GM23338 (cell line): ENCODE measurements at regions not wholly inside any gene's neighbourhood (a gene's known extent, or its start where the extent isn't known, plus 50 kb on each side); places are given as distances from the start of the nearest gene placed in this dataset.

Experiments
- ATAC-seq: fragments of 200-7000 bp; cut with Tn5 transposase; 3 replicates; pipeline ENCODE4 v1.9.1; 2020
- DNase-seq: peaks from one replicate; pipeline ENCODE4 v3.0.0-alpha.2; 2015; ENCODE audit warnings: low spot score
- H2AFZ ChIP-seq: fragments of 200-600 bp; sonication (generic); 2 replicates; pipeline ENCODE4 v1.8.0; 2016; ENCODE audit warnings: antibody characterized with exemption, mild to moderate bottlenecking, moderate library complexity
- H3F3A ChIP-seq: fragments of 200-600 bp; sonication (generic); replicated peaks from 2 replicates; pipeline ENCODE4 v1.8.0; 2017; ENCODE audit warnings: antibody characterized with exemption, mixed run types, low read depth
- H3K27ac ChIP-seq: fragments of 200-600 bp; sonication (generic); 2 replicates; pipeline ENCODE4 v1.6.1; 2016; ENCODE audit warnings: low read depth
- H3K27me3 ChIP-seq: fragments of 200-600 bp; sonication (generic); 2 replicates; pipeline ENCODE4 v1.8.0; 2016; ENCODE audit warnings: mild to moderate bottlenecking, mixed run types, moderate library complexity; ENCODE audit not compliant: insufficient read depth
- H3K36me3 ChIP-seq: fragments of 200-600 bp; sonication (generic); 2 replicates; pipeline ENCODE4 v1.8.0; 2016; ENCODE audit warnings: mild to moderate bottlenecking; ENCODE audit not compliant: insufficient read depth
- H3K4me1 ChIP-seq: fragments of 200-600 bp; sonication (generic); 2 replicates; pipeline ENCODE4 v1.8.0; 2016; ENCODE audit warnings: mild to moderate bottlenecking, moderate library complexity; ENCODE audit not compliant: insufficient read depth
- H3K4me2 ChIP-seq: fragments of 200-600 bp; sonication (generic); 2 replicates; pipeline ENCODE4 v1.7.1; 2017; ENCODE audit warnings: mixed run types
- H3K4me3 ChIP-seq: fragments of 200-600 bp; sonication (generic); 2 replicates; pipeline ENCODE4 v1.6.1; 2016; ENCODE audit warnings: mixed run types
- H3K79me2 ChIP-seq: fragments of 200-600 bp; sonication (generic); replicated peaks from 2 replicates; pipeline ENCODE4 v1.8.0; 2017; ENCODE audit warnings: mild to moderate bottlenecking; ENCODE audit not compliant: insufficient read depth
- H3K9me2 ChIP-seq: fragments of 200-600 bp; sonication (generic); 2 replicates; pipeline ENCODE4 v1.8.0; 2017; ENCODE audit not compliant: insufficient read depth
- H4K20me1 ChIP-seq: fragments of 200-600 bp; sonication (generic); replicated peaks from 2 replicates; pipeline ENCODE4 v1.8.0; 2017; ENCODE audit warnings: mild to moderate bottlenecking; ENCODE audit not compliant: insufficient read depth
- H3K27ac Mint-ChIP-seq: 2 replicates; pipeline ENCODE4 v1.8.0; 2020; ENCODE audit warnings: inconsistent platforms, mild to moderate bottlenecking, moderate library complexity, mixed read lengths
- H3K27me3 Mint-ChIP-seq: 3 replicates; pipeline ENCODE4 v1.8.0; 2022; ENCODE audit warnings: low read depth, mild to moderate bottlenecking, moderate library complexity, mixed read lengths, inconsistent platforms; ENCODE audit not compliant: insufficient read depth, poor library complexity
- H3K36me3 Mint-ChIP-seq: 3 replicates; pipeline ENCODE4 v1.8.0; 2021; ENCODE audit warnings: low read depth, mild to moderate bottlenecking, inconsistent platforms, moderate library complexity, mixed read lengths
- H3K4me1 Mint-ChIP-seq: 3 replicates; pipeline ENCODE4 v1.8.0; 2020; ENCODE audit warnings: mild to moderate bottlenecking, inconsistent platforms, mixed read lengths
- H3K4me3 Mint-ChIP-seq: 3 replicates; pipeline ENCODE4 v1.8.0; 2021; ENCODE audit warnings: moderate library complexity, mild to moderate bottlenecking, inconsistent platforms, mixed read lengths
- H3K9me3 Mint-ChIP-seq: 3 replicates; pipeline ENCODE4 v1.8.0; 2020; ENCODE audit warnings: moderate library complexity, mild to moderate bottlenecking, inconsistent platforms, mixed read lengths
- CREB1 ChIP-seq: fragments of 250-450 bp; sonication (Bioruptor Pico); IDR thresholded peaks from 2 replicates; pipeline ENCODE4 v1.5.0; 2020; ENCODE audit warnings: low read depth, mild to moderate bottlenecking, moderate library complexity
- EZH2 ChIP-seq: fragments of 200-600 bp; sonication (generic); IDR thresholded peaks from one replicate; pipeline ENCODE4 v1.8.0; 2017; ENCODE audit warnings: antibody characterized with exemption, mild to moderate bottlenecking, low read depth; ENCODE audit not compliant: unreplicated experiment
- EZH2phosphoT487 ChIP-seq: fragments of 200-600 bp; sonication (generic); IDR thresholded peaks from one replicate; pipeline ENCODE4 v1.8.1; 2018; ENCODE audit warnings: antibody characterized with exemption; ENCODE audit not compliant: unreplicated experiment
- JUNB ChIP-seq: IDR thresholded peaks from one replicate; pipeline ENCODE4 v1.6.1; 2016; ENCODE audit warnings: antibody characterized with exemption; ENCODE audit not compliant: unreplicated experiment
- NANOG ChIP-seq: IDR thresholded peaks from 2 replicates; pipeline ENCODE4 v1.6.1; 2016; ENCODE audit warnings: antibody characterized with exemption, borderline replicate concordance
- POLR2AphosphoS5 ChIP-seq: IDR thresholded peaks from 2 replicates; pipeline ENCODE4 v1.6.1; 2016; ENCODE audit warnings: antibody characterized with exemption, low read depth
- STAT1 ChIP-seq: IDR thresholded peaks from one replicate; pipeline ENCODE4 v1.6.1; 2016; ENCODE audit warnings: antibody characterized with exemption; ENCODE audit not compliant: unreplicated experiment
- ZNF114 ChIP-seq: fragments of 250-450 bp; sonication (Bioruptor Pico); IDR thresholded peaks from 2 replicates; pipeline ENCODE4 v1.5.0; 2020; ENCODE audit warnings: mild to moderate bottlenecking, moderate library complexity
- ZNF331 ChIP-seq: fragments of 250-450 bp; sonication (Bioruptor Pico); IDR thresholded peaks from 2 replicates; pipeline ENCODE4 v1.5.0; 2020; ENCODE audit warnings: low read depth, mild to moderate bottlenecking, moderate library complexity
- TF ChIP-seq, protein P1 (sequence below), 2 experiments: fragments of 200-600 bp in 1 of 2; sonication (generic) in 1 of 2; conservative IDR thresholded peaks; 2 replicates each; pipeline versions ENCODE4 v1.5.1 to v1.6.1; 2016 to 2017; ENCODE audit warnings: antibody characterized with exemption in 2 of 2, low read depth in 2 of 2, mild to moderate bottlenecking in 2 of 2, moderate library complexity in 1 of 2
- TF ChIP-seq, protein P2 (sequence below): fragments of 250-450 bp; sonication (Bioruptor Pico); IDR thresholded peaks from 2 replicates; pipeline ENCODE4 v1.5.0; 2020; ENCODE audit warnings: mild to moderate bottlenecking, moderate library complexity
- TF ChIP-seq, protein P3 (sequence below): IDR thresholded peaks from 2 replicates; pipeline ENCODE4 v1.6.1; 2016; ENCODE audit warnings: antibody characterized with exemption
- TF ChIP-seq, protein P4 (sequence below): IDR thresholded peaks from one replicate; pipeline ENCODE4 v1.6.1; 2018; ENCODE audit warnings: antibody characterized with exemption; ENCODE audit not compliant: unreplicated experiment

DNA sequence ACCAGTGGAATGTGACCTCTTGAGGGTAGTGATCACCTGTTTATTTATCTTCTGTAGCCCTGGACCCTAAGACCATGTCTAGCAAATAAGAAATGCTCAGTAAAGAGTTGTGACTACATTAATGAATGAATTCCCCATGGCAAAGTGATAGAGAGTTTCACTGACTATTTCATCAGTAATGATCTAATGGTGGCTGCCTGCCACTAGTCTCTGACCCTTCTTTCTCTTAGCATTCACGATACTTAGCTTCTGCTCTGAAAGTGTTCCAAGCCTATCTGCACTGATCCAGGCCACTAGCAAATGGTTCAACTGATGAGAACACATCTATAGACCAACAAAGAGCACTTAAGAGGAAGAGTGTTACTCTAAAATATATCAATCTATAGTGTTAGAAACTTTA, 50.0 kb upstream of the RASGEF1B start:
- H3K4me1 ChIP-seq = peaks cover 18% of the 10 kb centered on the region
- no peaks in the 10 kb centered on the region for H3K79me2 ChIP-seq
- Mint-ChIP-seq H3K27me3 (no peaks in the 10 kb centered on the region), H3K9me3 (peaks cover 5% of the 10 kb centered on the region; the same call in 1 of the 3 replicates), H3K4me1 (peaks cover 17% of the 10 kb centered on the region), H3K27ac (no peak overlapping the region), H3K36me3 (no peaks in the 10 kb centered on the region), H3K4me3 (no peak overlapping the region)
- no peaks in the 10 kb centered on the region for H3F3A ChIP-seq
- H3K9me2 ChIP-seq = 0 out of 2 replicates have a peak, but pooled peaks cover 5% of the 10 kb centered on the region
- no peaks in the 10 kb centered on the region for H4K20me1 ChIP-seq
- no peaks in the 10 kb centered on the region for H3K27me3 ChIP-seq
- no peak overlapping the region for H3K27ac ChIP-seq
- DNase-seq = no peak
- H3K4me3 ChIP-seq = no peak overlapping the region
- no peak for TF ChIP-seq CREB1 (CRISPR knock-in tag)
- no peak for TF ChIP-seq STAT1
- TF ChIP-seq, protein P1, sequence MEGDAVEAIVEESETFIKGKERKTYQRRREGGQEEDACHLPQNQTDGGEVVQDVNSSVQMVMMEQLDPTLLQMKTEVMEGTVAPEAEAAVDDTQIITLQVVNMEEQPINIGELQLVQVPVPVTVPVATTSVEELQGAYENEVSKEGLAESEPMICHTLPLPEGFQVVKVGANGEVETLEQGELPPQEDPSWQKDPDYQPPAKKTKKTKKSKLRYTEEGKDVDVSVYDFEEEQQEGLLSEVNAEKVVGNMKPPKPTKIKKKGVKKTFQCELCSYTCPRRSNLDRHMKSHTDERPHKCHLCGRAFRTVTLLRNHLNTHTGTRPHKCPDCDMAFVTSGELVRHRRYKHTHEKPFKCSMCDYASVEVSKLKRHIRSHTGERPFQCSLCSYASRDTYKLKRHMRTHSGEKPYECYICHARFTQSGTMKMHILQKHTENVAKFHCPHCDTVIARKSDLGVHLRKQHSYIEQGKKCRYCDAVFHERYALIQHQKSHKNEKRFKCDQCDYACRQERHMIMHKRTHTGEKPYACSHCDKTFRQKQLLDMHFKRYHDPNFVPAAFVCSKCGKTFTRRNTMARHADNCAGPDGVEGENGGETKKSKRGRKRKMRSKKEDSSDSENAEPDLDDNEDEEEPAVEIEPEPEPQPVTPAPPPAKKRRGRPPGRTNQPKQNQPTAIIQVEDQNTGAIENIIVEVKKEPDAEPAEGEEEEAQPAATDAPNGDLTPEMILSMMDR (conservative IDR thresholded peaks at IDR 0.05; ENCODE audit: low read depth in 2 of 2) = no peak
- TF ChIP-seq EZH2 = no peak
- no peak for TF ChIP-seq ZNF331 (CRISPR knock-in tag)
- TF ChIP-seq, protein P2, sequence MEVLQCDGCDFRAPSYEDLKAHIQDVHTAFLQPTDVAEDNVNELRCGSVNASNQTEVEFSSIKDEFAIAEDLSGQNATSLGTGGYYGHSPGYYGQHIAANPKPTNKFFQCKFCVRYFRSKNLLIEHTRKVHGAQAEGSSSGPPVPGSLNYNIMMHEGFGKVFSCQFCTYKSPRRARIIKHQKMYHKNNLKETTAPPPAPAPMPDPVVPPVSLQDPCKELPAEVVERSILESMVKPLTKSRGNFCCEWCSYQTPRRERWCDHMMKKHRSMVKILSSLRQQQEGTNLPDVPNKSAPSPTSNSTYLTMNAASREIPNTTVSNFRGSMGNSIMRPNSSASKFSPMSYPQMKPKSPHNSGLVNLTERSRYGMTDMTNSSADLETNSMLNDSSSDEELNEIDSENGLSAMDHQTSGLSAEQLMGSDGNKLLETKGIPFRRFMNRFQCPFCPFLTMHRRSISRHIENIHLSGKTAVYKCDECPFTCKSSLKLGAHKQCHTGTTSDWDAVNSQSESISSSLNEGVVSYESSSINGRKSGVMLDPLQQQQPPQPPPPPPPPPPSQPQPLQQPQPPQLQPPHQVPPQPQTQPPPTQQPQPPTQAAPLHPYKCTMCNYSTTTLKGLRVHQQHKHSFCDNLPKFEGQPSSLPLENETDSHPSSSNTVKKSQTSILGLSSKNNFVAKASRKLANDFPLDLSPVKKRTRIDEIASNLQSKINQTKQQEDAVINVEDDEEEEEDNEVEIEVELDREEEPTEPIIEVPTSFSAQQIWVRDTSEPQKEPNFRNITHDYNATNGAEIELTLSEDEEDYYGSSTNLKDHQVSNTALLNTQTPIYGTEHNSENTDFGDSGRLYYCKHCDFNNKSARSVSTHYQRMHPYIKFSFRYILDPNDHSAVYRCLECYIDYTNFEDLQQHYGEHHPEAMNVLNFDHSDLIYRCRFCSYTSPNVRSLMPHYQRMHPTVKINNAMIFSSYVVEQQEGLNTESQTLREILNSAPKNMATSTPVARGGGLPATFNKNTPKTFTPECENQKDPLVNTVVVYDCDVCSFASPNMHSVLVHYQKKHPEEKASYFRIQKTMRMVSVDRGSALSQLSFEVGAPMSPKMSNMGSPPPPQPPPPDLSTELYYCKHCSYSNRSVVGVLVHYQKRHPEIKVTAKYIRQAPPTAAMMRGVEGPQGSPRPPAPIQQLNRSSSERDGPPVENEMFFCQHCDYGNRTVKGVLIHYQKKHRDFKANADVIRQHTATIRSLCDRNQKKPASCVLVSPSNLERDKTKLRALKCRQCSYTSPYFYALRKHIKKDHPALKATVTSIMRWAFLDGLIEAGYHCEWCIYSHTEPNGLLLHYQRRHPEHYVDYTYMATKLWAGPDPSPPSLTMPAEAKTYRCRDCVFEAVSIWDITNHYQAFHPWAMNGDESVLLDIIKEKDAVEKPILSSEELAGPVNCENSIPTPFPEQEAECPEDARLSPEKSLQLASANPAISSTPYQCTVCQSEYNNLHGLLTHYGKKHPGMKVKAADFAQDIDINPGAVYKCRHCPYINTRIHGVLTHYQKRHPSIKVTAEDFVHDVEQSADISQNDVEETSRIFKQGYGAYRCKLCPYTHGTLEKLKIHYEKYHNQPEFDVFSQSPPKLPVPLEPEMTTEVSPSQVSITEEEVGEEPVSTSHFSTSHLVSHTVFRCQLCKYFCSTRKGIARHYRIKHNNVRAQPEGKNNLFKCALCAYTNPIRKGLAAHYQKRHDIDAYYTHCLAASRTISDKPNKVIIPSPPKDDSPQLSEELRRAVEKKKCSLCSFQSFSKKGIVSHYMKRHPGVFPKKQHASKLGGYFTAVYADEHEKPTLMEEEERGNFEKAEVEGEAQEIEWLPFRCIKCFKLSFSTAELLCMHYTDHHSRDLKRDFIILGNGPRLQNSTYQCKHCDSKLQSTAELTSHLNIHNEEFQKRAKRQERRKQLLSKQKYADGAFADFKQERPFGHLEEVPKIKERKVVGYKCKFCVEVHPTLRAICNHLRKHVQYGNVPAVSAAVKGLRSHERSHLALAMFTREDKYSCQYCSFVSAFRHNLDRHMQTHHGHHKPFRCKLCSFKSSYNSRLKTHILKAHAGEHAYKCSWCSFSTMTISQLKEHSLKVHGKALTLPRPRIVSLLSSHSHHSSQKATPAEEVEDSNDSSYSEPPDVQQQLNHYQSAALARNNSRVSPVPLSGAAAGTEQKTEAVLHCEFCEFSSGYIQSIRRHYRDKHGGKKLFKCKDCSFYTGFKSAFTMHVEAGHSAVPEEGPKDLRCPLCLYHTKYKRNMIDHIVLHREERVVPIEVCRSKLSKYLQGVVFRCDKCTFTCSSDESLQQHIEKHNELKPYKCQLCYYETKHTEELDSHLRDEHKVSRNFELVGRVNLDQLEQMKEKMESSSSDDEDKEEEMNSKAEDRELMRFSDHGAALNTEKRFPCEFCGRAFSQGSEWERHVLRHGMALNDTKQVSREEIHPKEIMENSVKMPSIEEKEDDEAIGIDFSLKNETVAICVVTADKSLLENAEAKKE (CRISPR knock-in tag) = no peak
- no peak for TF ChIP-seq EZH2phosphoT487
- no peak for TF ChIP-seq NANOG
- TF ChIP-seq, protein P3, sequence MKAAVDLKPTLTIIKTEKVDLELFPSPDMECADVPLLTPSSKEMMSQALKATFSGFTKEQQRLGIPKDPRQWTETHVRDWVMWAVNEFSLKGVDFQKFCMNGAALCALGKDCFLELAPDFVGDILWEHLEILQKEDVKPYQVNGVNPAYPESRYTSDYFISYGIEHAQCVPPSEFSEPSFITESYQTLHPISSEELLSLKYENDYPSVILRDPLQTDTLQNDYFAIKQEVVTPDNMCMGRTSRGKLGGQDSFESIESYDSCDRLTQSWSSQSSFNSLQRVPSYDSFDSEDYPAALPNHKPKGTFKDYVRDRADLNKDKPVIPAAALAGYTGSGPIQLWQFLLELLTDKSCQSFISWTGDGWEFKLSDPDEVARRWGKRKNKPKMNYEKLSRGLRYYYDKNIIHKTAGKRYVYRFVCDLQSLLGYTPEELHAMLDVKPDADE = no peak
- TF ChIP-seq, protein P4, sequence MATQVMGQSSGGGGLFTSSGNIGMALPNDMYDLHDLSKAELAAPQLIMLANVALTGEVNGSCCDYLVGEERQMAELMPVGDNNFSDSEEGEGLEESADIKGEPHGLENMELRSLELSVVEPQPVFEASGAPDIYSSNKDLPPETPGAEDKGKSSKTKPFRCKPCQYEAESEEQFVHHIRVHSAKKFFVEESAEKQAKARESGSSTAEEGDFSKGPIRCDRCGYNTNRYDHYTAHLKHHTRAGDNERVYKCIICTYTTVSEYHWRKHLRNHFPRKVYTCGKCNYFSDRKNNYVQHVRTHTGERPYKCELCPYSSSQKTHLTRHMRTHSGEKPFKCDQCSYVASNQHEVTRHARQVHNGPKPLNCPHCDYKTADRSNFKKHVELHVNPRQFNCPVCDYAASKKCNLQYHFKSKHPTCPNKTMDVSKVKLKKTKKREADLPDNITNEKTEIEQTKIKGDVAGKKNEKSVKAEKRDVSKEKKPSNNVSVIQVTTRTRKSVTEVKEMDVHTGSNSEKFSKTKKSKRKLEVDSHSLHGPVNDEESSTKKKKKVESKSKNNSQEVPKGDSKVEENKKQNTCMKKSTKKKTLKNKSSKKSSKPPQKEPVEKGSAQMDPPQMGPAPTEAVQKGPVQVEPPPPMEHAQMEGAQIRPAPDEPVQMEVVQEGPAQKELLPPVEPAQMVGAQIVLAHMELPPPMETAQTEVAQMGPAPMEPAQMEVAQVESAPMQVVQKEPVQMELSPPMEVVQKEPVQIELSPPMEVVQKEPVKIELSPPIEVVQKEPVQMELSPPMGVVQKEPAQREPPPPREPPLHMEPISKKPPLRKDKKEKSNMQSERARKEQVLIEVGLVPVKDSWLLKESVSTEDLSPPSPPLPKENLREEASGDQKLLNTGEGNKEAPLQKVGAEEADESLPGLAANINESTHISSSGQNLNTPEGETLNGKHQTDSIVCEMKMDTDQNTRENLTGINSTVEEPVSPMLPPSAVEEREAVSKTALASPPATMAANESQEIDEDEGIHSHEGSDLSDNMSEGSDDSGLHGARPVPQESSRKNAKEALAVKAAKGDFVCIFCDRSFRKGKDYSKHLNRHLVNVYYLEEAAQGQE = no peak
- no peak for TF ChIP-seq JUNB
- TF ChIP-seq POLR2AphosphoS5 = no peak
- no peak for TF ChIP-seq ZNF114 (CRISPR knock-in tag)
- no peak for ATAC-seq
- H3K4me2 ChIP-seq = no peak overlapping the region
- no peaks in the 10 kb centered on the region for H3K36me3 ChIP-seq
- H2AFZ ChIP-seq = no peak overlapping the region
